Right lobe of liver (tissue), 6 donors: ENCODE measurements at regions not wholly inside any gene's neighbourhood (a gene's known extent, or its start where the extent isn't known, plus 50 kb on each side); places are given as distances from the start of the nearest gene placed in this dataset.
A peak's percentile ranks its signal among the peaks of the same experiment; 100 is the strongest.

Experiments
- ATAC-seq, 4 donors: fragments of 200-7000 bp; cut with Tn5 transposase; one replicate each; pipeline ENCODE4 v1.9.1; 2020; ENCODE audit warnings: mild to moderate bottlenecking in 4 of 4, moderate library complexity in 4 of 4
- DNase-seq, 3 donors: peaks; one replicate each; pipeline ENCODE4 v3.0.0-alpha.2; 2020
- H3K27ac ChIP-seq, 3 donors: fragments of 200-600 bp; one replicate each; pipeline ENCODE4 v1.8.0; 2022
- H3K27me3 ChIP-seq, 2 donors: fragments of 200-600 bp; one replicate each; pipeline ENCODE4 v1.8.0; 2022
- H3K36me3 ChIP-seq, 4 donors: fragments of 200-600 bp; sonication (generic) in 1 of 4; one replicate each; pipeline versions ENCODE4 v1.5.1 to v1.8.0; 2017 to 2022; ENCODE audit warnings: control low read depth in 1 of 4
- H3K4me1 ChIP-seq, 4 donors: fragments of 200-600 bp; sonication (generic) in 1 of 4; one replicate each; pipeline versions ENCODE4 v1.5.1 to v1.8.0; 2017 to 2022; ENCODE audit warnings: control low read depth in 1 of 4
- H3K4me3 ChIP-seq, 3 donors: fragments of 200-600 bp; one replicate each; pipeline ENCODE4 v1.8.0; 2022
- H3K9me3 ChIP-seq, 4 donors: fragments of 200-600 bp; sonication (generic) in 1 of 4; one replicate each; pipeline versions ENCODE4 v1.5.1 to v1.8.0; 2017 to 2022; ENCODE audit warnings: control low read depth in 1 of 4
- POLR2A ChIP-seq: fragments of 450-650 bp; IDR thresholded peaks from one replicate; pipeline ENCODE4 v1.6.1; 2017; ENCODE audit warnings: antibody characterized with exemption, mild to moderate bottlenecking
- WGBS: methylation state at CpG from one replicate; pipeline ENCODE4 v1.1.6; 2018; ENCODE audit warnings: low coverage, low lambda C conversion rate; ENCODE audit not compliant: insufficient coverage; ENCODE audit errors: missing lambda C conversion rate; 5-methylcytosine and 5-hydroxymethylcytosine counted together
- intact Hi-C, 2 donors: fragments of 100-400 bp; cut with DNase I; formaldehyde crosslinking; loops; one replicate each; pipeline versions ENCODE4 v1.11.2 to v1.14.1; 2022
- TF ChIP-seq, protein P1 (sequence below), 4 donors: fragments of 200-600 bp in 3 of 4; fragments of 450-650 bp in 1 of 4; IDR thresholded peaks; one replicate each; pipeline versions ENCODE4 v1.5.1 to v1.8.0; 2016 to 2022; ENCODE audit warnings: antibody characterized with exemption in 4 of 4, mild to moderate bottlenecking in 2 of 4
- donor health status: DM: no; HTN: yes; CAD: no.
- donor health status: DM: no; HTN: no; CAD: no.
- donor health status: DM: no; HTN: no; CAD: no.
- donor health status: DM: no; HTN: yes; CAD: no.
- donor health status: DM: no; HTN: yes; CAD: no.

DNA sequence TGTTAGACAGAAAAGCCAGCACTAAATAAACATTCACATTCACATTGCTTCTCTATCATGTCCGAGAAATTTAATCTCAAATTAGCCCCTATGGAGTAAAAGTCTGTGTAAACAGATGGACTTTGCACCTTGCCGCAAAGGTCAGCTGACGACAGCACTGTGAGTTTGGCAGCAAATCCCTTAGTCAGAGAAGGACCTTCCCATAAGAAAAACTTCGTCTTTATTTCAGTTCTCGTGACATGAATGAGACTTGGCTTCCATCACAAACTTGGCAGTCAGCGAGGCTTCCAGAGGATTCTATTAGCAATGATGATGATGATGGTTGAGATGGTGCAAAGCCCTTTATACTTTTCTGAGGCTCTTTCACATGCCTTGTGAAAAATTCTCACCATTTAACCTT is 133.7 kb upstream of the IFNGR1 start:
- TF ChIP-seq, protein P1, sequence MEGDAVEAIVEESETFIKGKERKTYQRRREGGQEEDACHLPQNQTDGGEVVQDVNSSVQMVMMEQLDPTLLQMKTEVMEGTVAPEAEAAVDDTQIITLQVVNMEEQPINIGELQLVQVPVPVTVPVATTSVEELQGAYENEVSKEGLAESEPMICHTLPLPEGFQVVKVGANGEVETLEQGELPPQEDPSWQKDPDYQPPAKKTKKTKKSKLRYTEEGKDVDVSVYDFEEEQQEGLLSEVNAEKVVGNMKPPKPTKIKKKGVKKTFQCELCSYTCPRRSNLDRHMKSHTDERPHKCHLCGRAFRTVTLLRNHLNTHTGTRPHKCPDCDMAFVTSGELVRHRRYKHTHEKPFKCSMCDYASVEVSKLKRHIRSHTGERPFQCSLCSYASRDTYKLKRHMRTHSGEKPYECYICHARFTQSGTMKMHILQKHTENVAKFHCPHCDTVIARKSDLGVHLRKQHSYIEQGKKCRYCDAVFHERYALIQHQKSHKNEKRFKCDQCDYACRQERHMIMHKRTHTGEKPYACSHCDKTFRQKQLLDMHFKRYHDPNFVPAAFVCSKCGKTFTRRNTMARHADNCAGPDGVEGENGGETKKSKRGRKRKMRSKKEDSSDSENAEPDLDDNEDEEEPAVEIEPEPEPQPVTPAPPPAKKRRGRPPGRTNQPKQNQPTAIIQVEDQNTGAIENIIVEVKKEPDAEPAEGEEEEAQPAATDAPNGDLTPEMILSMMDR (IDR thresholded peaks at IDR 0.05) = no peak
- no peak for TF ChIP-seq POLR2A
- Histone ChIP-seq H3K9me3 (no peaks in the 10 kb centered on the region), H3K27me3 (no peaks in the 10 kb centered on the region), H3K4me1 (peaks cover 0 to 55% (median 12%) of the 10 kb centered on the region in 4 donors), H3K4me3 (no peak overlapping the region), H3K36me3 (no peaks in the 10 kb centered on the region), H3K27ac (peak overlapping the region; percentile 55 to 76 (median 71))
- 15% methylated on average over 6 of the region's 6 CpGs for WGBS
- DNase-seq = peak; percentile 66 to 84 (median 75)
- ATAC-seq = peak; percentile 55 to 73 (median 64)
- intact Hi-C loops = no loop called here

DNA sequence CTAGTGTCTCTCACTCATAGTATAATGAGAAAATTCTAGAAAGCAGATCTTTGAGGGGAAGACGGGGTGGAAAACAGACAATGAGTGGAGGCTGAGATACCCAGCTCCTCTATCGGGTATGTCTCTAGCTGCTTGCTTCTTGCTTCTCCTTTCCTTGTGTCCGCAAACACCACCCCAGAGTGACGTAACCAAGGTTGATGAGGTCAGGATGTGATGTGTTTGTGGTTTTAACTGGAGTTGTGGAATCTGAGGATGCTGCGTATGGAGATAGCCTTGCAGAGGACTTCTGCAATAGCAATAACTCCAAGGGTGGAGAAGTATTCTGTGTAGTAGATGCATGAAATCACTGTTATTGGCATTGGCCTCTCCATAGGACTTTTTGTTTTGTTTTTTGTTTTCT is 132.7 kb upstream of the IFNGR1 start:
- ATAC-seq (peak in 1 of 4 donors; percentile 5), DNase-seq (no peak)
- TF ChIP-seq, protein P1 (IDR thresholded peaks at IDR 0.05) = no peak
- no peak for TF ChIP-seq POLR2A
- Histone ChIP-seq H3K4me3 (no peak overlapping the region), H3K36me3 (no peaks in the 10 kb centered on the region), H3K9me3 (no peaks in the 10 kb centered on the region), H3K27ac (peak overlapping the region; percentile 45 to 76 (median 71)), H3K4me1 (peaks cover 0 to 50% (median 11%) of the 10 kb centered on the region in 4 donors), H3K27me3 (no peaks in the 10 kb centered on the region)
- WGBS = 61% methylated on average over 5 of the region's 5 CpGs
- intact Hi-C loops = no loop called here

- Histone ChIP-seq H3K27me3 (no peaks in the 10 kb centered on the region), H3K36me3 (no peaks in the 10 kb centered on the region), H3K9me3 (no peaks in the 10 kb centered on the region), H3K27ac (peak overlapping the region in 2 of 3 donors; percentile 65 to 76), H3K4me1 (peaks cover 0 to 46% (median 11%) of the 10 kb centered on the region in 4 donors), H3K4me3 (no peak overlapping the region)
- 41% methylated on average over 2 of the region's 2 CpGs for whole genome bisulfite sequencing
- intact Hi-C loops = no loop called here
- DNase-seq (no peak), ATAC-seq (no peak)
- no peak for TF ChIP-seq POLR2A
- TF ChIP-seq, protein P1 (IDR thresholded peaks at IDR 0.05) = no peak
Measured at GRCh38 chr6:137350857-137351256, 131.7 kb upstream of the IFNGR1 start.

DNA sequence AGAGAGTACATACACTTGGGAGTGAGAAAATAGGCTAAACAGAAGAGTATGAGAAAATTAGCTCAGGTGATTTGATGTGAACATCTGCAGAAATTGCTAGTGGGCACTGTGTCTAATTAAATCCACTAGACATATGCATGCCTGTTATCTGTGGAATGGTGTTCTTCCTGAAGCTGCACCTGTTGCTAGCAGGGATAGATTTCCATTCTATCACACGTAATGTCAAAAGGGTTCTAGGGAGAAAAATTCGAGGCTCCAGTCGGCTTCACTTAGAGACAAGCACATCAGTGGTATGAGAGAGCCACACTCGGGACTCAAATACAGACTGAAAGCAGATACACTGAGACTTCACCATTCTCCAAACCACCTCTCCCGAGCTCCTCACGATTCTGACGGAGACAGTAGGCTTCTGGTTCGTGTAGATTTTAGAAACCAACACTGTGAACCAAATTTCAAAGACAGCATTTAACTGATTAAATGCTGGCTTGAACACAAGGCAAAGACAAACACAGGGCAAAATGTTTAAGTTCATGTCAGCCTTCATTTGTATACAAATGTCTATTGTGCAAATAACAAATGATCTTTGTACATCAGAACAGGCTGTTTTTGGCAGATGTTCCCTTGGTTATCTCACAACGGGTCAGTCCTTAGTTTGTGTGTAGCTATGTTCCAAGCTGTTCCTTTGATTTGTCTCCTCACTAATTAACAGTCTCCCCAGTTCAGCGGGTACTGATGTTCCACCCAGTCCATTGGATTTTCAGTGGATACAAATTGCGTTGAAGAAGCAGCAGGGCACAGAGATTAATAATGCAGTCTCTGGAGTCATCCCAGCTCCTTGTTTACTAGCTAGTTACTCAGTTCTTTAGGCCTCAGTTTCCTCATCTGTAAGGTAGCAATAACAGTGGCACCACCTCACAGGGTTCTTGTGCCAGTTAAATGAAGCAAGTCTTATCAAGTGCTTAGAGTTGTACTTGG is 131.0 kb upstream of the IFNGR1 start:
- H3K36me3 ChIP-seq = no peaks in the 10 kb centered on the region
- peak overlapping the region in 2 of 3 donors; percentile 65 to 76 for H3K27ac ChIP-seq
- peak overlapping the region in 1 of 3 donors; percentile 7 for H3K4me3 ChIP-seq
- no peaks in the 10 kb centered on the region for H3K9me3 ChIP-seq
- 21% methylated on average over 8 of the region's 11 CpGs for WGBS
- peaks cover 0 to 46% (median 11%) of the 10 kb centered on the region in 4 donors for H3K4me1 ChIP-seq
- TF ChIP-seq, protein P1 (IDR thresholded peaks at IDR 0.05) = no peak
- TF ChIP-seq POLR2A = no peak
- intact Hi-C loops = no loop called here
- no peaks in the 10 kb centered on the region for H3K27me3 ChIP-seq
- DNase-seq (no peak), ATAC-seq (peak; percentile 62 to 77 (median 70))
